ENCODE measurements at regions not wholly inside any gene's neighbourhood (a gene's known extent, or its start where the extent isn't known, plus 50 kb on each side); places are given as distances from the start of the nearest gene placed in this dataset.

DNA sequence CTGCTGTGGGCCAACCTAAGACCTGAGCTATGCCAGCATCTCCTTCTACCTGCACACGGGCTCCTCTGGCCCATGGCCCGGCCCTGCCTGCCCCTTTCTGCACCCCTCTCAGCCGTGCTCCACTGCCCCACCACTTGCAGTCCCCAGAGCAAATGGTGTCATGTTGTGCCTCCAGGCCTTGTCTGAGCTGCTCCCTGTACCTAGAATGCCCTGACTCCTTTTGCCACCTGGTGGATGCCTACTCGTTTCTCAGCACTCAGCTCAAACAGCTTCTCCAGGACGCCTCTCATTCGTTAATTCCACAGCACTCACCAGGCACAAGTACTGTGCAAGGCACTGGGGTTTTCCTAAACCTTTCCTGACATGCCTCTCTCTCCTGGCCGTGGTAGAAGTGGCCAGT is 63.2 kb upstream of the PNMA1 start:
- TF ChIP-seq CTCF (conservative IDR thresholded peaks at IDR 0.05), result 0 out of 2 replicates have a peak, but pooled peaks have one; percentile 15
- TF ChIP-seq EZH2 (IDR thresholded peaks at IDR 0.05; ENCODE audit: low read depth), result no peak

Data from PC-9 (cell line).